Stimulated activated CD4-positive, alpha-beta T cell treated with anti-CD3 and anti-CD28 coated beads, TNF-alpha, amount 100 ng/mL, for 24 hours (primary cell): ENCODE measurements at regions not wholly inside any gene's neighbourhood (a gene's known extent, or its start where the extent isn't known, plus 50 kb on each side); places are given as distances from the start of the nearest gene placed in this dataset.

Source experiments
- DNase-seq, 3 experiments: peaks; one replicate each; pipeline ENCODE4 v3.0.0-alpha.2; 2020; ENCODE audit warnings: low read depth in 3 of 3

- DNase-seq, result no peak
Observed at GRCh38 chr4:148813289-148813688, 371.1 kb upstream of the NR3C2 start.

GRCh38 chr4:148812101-148812500 is 369.9 kb upstream of the NR3C2 start:
- no peak for DNase-seq

DNA sequence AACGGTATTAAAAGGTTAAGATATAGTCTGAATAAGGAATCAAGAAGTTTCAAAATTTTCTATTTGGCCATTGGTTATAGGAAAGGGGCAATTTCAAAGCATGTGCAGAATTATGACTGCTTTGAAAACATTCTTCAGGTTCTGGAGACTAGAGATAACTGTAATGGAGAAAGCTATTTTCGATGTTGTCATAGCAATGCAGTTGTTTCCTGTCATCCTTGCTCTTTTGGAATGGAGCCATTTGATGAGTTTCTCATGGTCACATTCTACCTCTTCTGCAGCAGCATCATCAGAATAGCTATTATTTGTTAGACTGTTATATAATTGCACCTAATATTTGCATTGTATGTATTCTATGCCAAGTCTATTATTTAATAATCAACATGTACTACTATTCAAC is 368.2 kb upstream of the NR3C2 start:
- no peak for DNase-seq

DNA sequence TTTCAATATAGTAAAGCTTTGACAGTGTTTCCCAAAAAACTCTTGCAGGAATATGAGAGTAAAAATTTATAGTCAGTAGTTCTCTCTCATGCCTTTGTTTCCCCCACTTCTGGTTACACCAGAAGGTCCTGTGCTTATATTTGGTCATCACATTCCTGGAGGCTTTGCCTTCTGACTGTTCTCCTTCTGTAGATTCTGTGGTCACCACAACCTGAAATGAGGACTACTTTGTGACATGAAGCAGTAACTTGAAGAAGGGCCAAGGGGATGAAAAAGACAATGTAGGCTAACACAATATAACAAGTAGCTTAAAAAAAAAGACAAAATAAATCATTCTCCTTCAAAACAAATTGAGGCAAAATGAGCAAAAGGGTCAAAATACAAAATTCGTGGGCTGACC is 366.2 kb upstream of the NR3C2 start:
- DNase-seq, result no peak

DNA sequence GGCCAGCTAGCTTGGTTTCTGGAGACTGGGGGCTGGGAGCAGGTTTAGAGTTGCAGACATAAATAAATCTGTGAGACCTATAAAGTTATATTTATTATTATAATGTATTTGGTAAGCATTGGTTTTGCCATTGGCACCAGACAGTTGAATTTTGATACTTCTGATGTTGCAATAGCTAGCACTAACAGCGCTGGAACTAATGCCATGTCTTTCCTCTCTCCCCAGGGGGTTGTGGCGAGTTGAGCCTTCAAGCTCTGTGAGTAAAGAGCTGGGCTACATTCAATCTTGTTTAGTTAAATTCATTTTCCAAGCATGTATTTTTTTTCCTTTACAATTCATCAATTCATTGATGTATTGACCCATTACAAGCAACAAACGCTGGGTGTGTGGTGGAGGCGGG is 358.7 kb upstream of the NR3C2 start:
- no peak for DNase-seq

GRCh38 chr4:148800336-148800885 is 358.2 kb upstream of the NR3C2 start:
- DNase-seq, result no peak

DNA sequence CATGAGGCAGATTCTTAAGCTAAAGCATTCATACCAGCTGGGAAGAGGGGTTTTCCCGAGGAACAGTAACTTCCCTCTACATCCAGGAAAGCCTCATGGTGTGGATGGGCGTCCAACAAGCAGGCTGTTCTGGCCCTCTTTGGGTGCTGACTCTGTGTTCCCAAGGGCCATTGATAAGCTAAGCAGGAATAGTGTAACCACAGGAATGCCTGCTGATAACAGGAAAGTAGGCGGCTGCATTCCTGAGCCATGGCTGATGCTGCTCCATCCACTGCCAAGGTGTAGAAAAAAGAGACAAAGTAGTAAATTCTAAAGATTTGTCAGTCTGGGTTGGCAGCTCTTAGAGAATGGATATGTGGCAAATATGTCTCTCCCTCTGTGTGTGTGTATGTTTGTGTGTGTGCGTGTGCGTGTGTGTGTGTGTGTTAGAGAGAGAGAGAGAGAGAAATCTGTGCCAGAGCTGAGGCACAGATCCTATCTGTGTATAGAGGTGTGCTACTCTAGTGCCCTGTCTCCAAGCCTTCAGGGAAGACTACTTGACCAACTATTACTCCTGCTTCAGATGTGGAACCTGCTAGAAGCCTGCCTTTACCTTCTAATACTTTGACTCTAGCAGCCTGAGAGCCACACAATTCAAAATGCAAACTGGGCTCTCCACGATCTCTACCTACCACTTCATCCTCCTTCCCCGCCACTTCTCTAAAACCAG is 353.1 kb upstream of the NR3C2 start:
- DNase-seq, result no peak

GRCh38 chr4:148793221-148793620 is 351.0 kb upstream of the NR3C2 start:
- DNase-seq, result no peak

DNA sequence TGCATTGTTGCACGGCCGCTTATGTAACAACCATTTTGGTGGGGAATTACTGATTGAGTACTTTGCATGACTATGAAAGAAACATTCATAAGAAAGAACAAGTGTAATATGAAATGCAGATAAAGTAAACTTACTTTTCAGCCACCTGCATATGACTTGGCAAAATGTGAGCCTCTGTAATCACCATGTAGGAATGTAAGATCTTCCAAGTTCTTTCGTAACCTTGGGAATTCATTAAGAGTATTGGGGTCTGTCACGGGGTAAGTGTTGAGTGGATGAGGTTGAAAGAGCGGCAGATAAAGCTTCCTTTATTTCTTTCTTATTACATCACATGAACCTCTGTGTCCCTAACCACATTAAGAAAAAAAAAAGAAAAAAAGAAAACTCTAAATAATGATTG is 348.5 kb upstream of the NR3C2 start:
- DNase-seq, result no peak

DNA sequence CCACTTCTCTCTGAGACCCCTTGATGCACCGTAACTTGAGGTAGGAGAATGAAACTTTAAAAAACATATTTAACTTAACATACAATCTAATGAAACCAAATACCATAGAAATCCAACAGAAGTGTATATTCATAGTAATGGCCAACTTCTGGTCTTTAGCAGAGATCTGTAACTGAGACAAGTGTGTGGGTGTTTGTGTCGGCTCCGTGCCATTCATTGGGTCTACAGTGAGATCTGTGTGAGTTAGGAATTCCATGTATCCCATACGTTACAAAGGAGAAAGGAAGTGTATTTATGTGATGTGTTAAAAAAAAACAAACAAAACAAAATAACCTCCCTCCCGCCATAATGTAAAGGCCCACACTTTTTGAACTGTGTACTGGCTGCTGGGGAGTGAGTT is 348.0 kb upstream of the NR3C2 start:
- DNase-seq, result no peak

GRCh38 chr4:148787831-148788477 is 345.7 kb upstream of the NR3C2 start:
- DNase-seq, result no peak

DNA sequence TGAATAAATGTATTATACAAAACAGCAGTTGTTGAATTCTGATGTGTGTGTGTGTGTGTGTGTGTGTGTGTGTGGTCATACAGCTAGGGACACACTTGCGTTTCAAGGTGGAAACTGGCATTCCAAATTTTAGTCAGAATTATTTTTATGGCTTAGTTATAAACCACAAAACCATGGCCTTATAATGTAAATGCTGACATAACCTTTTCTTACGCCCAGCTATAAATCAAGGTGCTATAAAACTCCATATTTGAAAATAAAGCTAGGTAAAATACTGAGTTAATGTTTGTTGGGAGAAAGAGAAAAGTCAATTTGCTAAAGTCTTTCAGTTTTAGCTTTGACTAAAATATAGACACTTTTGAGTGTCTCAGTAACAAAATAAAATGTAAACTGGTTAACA is 345.1 kb upstream of the NR3C2 start:
- no peak for DNase-seq

DNA sequence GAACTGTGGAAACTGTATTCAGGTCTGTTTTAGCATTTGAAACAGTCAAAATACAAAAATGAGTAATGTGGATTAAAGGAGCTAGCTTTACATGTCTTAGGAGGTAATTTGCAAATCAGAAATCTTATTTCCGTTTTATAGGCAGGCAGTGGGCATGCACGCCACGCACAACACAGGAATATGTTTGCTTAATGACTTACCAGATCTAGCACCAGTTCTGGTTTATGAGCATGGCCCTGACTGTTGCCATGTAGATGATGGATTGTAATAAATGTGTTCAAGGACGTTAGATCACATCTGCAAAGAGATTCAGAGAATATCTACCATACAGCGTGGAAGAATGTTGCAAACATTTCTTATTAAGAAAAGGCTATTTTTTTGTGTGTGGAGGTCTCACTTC is 344.5 kb upstream of the NR3C2 start:
- no peak for DNase-seq

- DNase-seq, result no peak
Observed at GRCh38 chr4:148782284-148782683, 340.1 kb upstream of the NR3C2 start.

GRCh38 chr4:148780426-148781005 is 338.3 kb upstream of the NR3C2 start:
- no peak for DNase-seq

GRCh38 chr4:148779771-148780170 is 337.6 kb upstream of the NR3C2 start:
- no peak for DNase-seq

- DNase-seq, result no peak
Observed at GRCh38 chr4:148778980-148779675, 336.9 kb upstream of the NR3C2 start.

DNA sequence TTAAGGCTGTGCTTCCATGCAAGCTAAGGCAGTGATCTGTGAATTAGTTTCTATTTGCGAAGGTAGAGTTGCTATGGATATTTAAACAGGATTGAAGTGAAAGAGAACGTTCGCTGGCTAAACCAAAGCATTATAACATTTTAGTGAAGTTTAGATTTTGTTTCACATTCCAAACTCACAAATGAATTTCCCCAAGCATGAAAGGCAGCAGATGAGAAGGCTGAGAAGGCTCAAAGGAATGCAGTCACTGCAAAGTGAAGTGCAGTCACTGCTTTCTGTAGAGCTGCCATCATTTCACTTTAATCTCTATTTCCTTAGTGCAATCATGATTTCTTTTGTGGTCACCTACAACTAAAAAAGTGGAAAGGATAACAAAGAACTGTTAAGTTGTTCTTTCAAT is 334.7 kb upstream of the NR3C2 start:
- no peak for DNase-seq

DNA sequence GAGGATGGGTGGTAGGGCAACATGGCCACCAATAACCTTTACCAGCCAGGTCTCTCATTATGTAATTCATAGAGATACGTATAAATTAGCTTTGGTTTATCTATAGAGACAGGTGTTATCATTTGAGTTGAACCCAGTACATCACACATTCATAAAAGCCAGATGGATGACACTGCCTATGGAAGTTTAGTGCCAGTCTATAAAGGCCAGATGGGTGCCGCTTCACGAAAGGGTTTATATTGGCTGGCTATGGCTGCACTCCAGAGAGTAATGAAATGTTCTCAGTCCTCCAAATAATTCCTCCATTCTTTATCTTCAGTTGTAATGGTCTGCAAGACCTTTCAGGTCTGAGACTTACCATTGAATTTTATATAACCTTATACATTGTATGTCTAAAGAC is 331.9 kb upstream of the NR3C2 start:
- DNase-seq, result no peak

DNA sequence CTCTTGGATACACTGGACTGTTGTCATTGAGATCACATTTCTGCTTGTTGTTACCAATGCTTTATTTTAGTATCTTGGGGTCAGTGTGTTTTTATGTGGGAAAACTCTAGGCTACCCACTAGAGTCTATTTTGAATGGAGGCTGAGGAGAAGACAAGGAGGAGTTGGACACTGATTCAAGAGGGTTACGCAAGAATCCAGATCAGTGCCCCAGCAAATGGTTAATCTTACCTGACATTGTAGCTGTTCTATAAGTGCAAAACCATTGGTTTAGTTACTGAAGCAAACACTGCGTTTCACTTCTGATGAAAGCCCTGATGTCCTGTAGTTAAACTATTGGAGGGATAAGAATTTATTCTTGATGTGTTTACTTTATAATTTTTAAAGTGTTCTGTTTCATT is 331.1 kb upstream of the NR3C2 start:
- DNase-seq, result no peak

DNA sequence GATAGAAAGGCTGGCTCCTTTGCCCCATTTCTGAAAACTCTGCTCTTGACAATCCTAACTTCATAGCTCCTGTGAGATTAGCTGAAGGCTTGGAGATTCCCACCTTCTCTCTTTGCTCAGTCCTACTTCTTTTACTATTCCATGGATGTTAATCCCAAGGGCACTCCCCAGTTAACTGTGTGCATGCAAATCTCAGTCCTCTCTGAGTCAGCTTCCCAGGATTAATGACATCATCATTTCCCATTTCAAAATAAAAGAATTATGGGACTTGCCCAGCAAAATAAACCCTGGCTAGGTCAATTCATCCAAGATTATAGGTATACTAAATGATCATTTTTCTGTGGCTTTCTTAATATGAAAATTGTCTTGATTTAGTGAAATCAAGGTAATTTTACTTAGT is 328.6 kb upstream of the NR3C2 start:
- no peak for DNase-seq

DNA sequence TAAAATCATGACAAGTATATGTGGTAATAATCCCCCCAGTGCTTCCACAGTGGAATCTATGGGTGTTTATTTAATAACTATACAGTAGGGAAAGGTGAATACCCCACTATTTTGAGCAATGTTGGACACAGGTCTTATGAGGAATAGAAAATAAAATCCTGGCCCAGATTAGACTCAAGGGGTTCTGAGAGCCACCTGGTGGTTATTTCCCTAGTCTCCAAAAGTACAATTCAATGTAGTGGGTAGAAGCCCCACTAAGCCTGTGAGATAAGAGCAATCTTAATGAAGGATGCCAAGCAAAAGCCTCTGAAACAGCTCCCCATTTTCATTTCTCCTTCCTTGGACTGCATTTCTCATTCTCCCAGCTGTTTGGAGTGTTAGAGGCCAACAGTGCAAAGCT is 328.2 kb upstream of the NR3C2 start:
- no peak for DNase-seq

DNA sequence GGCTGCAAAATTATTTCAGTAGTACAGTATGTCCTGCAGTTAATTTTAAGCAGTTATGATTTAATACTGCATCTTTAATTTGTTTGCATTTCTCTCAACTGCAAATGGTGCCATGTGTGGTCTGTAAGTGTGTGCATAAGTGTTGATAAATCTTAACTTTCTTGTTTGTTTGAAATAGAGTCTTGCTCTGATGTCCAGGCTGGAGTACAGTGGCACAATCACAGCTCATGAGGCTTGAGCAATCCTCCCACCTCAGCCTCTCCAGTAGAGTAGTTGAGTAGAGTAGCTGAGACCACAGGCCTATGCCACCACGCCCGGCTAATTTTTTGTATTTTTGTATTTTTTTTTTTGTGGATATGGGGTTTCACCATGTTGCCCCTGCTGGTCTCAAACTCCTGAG is 322.5 kb upstream of the NR3C2 start:
- DNase-seq, result no peak
